Activated CD8-positive, alpha-beta memory T cell treated with anti-CD3 and anti-CD28 coated beads, Interleukin-2, amount 50 U/mL, for 48 hours (primary cell): ENCODE measurements at regions not wholly inside any gene's neighbourhood (a gene's known extent, or its start where the extent isn't known, plus 50 kb on each side); places are given as distances from the start of the nearest gene placed in this dataset.

ENCODE experiments used
- DNase-seq: peaks from one replicate; pipeline ENCODE4 v3.0.0-alpha.2; 2020

DNA sequence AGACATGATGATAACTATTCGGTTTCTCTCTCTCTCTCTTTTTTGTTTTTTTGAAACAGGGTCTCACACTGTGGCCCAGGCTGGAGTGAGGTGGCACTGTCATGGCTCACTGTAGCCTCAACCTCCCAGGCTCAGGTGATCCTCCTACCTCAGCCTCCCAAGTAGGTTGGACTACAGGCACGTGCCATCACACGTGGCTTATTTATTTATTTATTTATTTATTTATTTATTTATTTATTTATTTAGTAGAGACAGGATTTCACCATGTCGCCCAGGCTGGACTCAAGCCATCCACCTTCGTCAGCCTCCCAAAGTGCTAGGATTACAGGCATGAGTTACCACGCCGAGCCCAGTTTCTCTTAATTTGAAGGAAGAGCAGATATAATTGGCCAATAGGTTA is 427.9 kb upstream of the JAG1 start:
- DNase-seq = no peak

DNA sequence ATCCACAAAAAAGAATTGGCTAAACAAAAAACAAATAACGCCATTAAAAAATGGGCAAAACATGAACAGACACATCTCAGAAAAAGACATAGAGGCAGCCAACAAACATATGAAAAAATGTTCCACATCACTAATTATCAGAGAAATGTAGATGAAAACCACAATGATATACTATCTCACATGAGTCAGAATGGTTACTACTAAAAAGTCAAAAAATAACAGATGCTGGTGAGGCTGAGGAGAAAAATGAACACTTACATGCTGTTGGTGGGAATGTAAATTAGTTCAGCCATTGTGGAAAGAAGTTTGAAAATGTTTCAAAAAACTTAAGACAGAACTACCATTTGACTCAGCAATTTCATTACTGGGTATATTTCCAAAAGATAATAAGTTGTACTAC is 430.1 kb upstream of the JAG1 start:
- DNase-seq = no peak

GRCh38 chr20:11108102-11108810 is 434.5 kb upstream of the JAG1 start:
- no peak for DNase-seq

DNA sequence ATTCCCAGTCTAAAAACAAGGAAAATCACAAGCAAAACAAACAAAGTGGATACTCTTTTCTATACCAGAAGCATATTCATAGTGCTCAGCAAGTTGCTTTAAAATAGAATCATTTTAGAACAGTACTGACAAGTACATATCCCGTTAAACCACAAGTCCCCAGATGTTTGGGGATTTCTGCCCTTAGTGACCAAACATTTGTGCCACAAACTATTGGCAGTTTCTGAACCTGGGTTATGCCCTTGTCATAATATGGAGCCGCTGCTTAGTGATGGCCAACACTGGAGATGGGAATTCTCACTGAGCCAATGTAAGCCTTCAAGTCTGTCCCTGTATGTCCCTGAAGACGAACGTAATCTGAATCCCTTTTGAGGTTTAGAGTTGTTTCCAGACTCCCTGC is 436.7 kb upstream of the JAG1 start:
- DNase-seq = no peak

DNA sequence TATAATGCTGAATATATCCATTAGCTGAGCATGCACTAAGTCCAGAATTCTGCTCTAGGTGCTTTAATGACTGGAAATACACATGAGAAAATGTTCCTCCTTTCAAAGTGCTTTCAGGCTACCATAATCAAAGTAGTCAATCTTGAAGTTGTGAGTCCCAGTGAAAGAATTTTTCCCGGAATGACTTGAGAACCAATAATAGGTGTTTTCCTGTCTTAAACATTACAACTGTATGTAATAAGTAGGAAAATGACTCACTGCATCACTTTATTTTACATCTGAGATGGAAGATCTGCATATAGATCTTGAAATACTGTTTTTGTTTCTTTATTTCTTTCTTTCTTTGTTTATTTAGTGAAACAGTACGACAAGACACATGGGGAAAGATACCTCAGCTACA is 437.4 kb upstream of the JAG1 start:
- no peak for DNase-seq

- DNase-seq = no peak
Observed at GRCh38 chr20:11112832-11113231, 439.0 kb upstream of the JAG1 start.

- DNase-seq = no peak
Observed at GRCh38 chr20:11114382-11114781, 440.6 kb upstream of the JAG1 start.

- DNase-seq = no peak
Observed at GRCh38 chr20:11117808-11118528, 444.2 kb upstream of the JAG1 start.

- DNase-seq = no peak
Observed at GRCh38 chr20:11118802-11119380, 445.1 kb upstream of the JAG1 start.

DNA sequence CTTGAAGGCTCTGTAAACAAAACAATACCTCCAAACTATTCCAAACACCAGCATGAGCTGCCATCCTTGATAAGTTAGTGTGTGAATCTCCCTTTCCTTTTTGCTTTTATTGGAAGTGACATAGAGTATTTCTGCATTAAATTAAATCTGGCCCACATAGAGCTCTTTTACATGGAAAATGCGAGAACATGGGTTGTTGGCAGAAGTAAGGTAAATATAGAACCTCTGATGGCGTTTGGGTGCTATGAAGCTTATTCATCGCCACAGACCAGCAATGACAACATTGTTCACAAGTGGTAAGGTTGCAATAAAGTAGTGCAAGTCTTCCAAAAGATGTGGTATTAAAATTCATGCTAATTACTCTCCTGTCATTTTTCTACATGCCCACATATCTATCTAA is 445.8 kb upstream of the JAG1 start:
- no peak for DNase-seq

- DNase-seq = no peak
Observed at GRCh38 chr20:11120431-11120830, 446.6 kb upstream of the JAG1 start.

DNA sequence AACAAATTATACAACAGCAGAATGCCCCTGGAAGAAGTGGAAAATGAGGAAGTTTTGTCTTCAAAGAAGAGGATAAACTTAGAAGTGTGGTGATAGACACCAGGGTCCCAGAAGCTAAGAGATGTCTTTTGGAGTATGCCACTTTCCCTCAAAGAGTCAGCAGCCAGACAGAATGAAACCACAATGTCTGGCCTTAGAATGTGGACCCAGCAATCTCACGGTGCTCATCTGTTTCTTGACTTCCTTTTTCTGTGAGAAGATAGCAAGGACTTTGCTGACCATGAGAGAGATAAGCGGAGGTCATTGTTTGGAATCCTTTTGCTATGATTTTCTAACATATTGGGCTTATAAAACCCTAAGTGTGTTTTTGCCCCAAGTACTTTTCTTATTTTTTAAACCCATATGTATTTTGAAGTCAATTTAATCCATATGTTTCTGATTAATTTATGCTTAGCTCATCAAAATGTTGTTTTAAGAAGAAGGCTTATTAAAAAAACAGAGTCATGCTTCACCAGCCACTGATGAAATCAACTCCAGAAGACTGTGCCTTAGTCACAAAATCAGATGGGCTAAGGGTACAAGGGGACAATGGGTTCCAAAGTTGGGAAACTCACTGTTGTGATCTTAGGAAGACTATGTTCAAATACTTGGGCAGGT is 451.2 kb upstream of the JAG1 start:
- no peak for DNase-seq

- no peak for DNase-seq
Observed at GRCh38 chr20:11128220-11128718, 454.5 kb upstream of the JAG1 start.

DNA sequence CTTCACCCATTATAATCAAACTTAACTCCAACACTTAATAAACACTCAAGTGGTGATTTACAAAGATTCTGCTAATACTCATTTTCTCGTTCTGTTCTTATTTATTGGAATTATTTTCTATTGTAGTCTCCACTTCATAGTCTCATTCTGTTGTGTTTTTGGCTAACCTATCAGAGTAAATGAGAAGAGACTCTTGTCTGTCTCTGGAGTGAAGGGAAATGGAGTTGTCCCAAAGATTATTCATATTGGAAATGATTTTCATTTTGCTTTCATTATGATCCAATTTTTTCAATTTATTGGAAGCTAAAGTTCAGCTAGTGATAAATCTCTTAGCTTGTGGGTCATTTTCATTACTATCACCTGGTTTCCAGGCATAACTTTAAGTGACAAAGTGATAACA is 454.9 kb upstream of the JAG1 start:
- DNase-seq = no peak

DNA sequence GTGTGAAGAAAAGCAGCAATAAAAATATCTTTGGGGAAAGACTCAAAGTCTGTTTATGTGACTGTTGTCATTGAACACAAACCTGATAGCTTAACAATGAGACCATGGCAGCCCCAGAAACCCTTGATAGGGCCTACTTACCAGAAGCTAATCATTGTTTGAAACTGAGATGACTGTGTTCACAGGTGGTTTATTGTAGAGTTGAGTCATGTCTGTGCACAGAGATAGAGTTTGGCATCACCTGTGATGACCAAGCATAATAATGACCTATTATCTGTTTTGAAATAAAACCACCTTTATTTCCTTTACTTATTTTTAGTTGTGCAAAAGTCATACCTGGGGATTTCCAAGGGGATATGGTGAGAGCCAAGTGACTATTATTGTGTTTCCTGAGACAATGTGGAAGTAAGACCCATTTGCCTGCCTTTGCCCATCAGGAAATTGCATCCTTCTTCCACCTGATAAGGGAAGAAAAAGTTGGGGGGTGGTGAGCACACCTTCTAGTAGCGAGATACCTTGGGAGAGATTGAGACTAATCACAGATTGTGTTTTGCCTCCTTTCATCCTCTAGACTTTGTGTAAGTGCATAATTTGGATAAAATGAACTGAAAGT is 456.9 kb upstream of the JAG1 start:
- DNase-seq = no peak

- no peak for DNase-seq
Observed at GRCh38 chr20:11132819-11133415, 459.1 kb upstream of the JAG1 start.

DNA sequence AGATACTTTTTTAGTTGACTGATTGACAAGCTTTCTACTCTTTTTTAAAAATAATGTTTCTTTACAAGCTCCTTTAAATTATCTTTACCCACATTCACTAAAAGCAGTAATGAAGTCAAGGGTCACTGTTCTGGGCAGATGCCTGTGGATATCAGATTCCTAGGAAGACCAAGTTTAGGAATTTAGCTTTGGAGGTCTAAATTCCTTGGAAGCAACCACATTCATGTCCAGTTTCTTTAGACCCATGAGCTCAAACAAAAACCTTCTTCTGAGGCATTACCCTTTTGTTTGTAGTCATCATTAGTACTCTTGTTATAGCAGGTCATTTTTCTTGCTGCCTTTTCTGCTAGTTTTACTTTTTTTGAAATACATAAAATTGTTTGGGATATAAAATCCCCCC is 462.9 kb upstream of the JAG1 start:
- no peak for DNase-seq

- no peak for DNase-seq
Observed at GRCh38 chr20:11137688-11138087, 463.9 kb upstream of the JAG1 start.

- no peak for DNase-seq
Observed at GRCh38 chr20:11140359-11140758, 466.6 kb upstream of the JAG1 start.

DNA sequence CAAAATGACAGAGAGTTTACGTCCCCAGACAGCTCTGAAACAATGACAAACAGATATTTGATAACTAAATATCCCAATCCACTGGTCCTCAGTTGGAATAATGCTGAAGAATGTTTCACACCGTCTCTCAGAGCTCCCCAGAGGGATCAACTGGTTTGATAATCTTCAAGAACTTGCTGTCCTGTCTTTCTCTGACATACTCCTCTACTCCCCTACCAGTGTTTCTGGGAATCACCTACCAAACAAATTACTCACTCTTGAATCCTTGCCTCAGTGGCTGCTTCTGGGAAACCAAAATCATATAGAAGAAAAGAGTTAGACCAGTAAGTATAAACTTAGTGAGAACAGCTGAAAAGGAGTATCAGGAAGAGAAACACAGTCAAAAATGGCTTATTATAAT is 469.7 kb upstream of the JAG1 start:
- no peak for DNase-seq

DNA sequence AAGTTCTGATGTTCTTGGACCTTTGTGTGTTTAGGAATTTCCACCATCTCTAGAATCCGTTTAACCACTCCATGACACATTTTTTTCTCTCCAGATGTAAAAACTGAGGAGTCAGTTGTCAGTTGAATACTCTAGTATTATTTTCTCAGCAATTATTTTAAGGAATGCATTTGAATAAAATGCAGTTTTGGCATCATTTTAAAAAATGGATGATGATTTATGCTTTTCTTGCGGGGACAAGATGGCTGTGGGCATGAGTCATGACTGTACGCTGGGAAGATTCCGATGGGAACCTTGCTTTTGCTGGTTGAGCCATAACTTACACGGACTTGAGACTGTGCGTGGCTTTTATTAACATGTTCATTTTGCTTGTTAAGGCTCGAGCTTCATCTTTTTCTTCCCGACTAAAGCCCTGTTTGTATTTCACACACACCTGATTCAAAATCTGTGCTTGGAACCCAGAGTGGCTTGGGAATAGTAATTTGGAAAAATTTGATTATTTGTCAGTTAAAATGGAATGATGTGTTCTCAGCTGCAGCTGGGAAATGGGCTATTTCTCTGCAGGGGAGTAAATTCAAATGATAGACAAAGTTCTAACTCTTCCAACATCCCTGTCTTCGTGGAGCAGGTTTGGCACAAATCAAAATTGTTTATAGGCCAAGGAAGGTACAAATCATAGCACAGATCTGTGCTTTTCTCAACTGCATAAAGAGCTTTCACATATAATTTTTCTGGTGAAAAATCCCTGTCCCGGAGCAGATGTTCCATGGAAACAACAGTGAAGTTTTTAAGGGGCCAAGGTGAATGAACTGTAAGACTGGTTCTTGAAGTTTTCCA is 470.5 kb upstream of the JAG1 start:
- no peak for DNase-seq

- no peak for DNase-seq
Observed at GRCh38 chr20:11145616-11146015, 471.8 kb upstream of the JAG1 start.
